Activated naive CD8-positive, alpha-beta T cell (primary cell): ENCODE measurements at regions not wholly inside any gene's neighbourhood (a gene's known extent, or its start where the extent isn't known, plus 50 kb on each side); places are given as distances from the start of the nearest gene placed in this dataset.

Source experiments
- H3K27ac Mint-ChIP-seq: one replicate; pipeline ENCODE4 v1.8.0; 2021; ENCODE audit warnings: mixed read lengths
- H3K27me3 Mint-ChIP-seq: one replicate; pipeline ENCODE4 v1.8.0; 2021; ENCODE audit warnings: mixed read lengths
- H3K36me3 Mint-ChIP-seq: one replicate; pipeline ENCODE4 v1.8.0; 2021; ENCODE audit warnings: mixed read lengths
- H3K4me1 Mint-ChIP-seq: one replicate; pipeline ENCODE4 v1.8.0; 2021; ENCODE audit warnings: low read depth, mixed read lengths
- H3K4me3 Mint-ChIP-seq: one replicate; pipeline ENCODE4 v1.8.0; 2021; ENCODE audit warnings: mild to moderate bottlenecking, mixed read lengths
- H3K9me3 Mint-ChIP-seq: one replicate; pipeline ENCODE4 v1.8.0; 2021; ENCODE audit warnings: low read depth, mixed read lengths

GRCh38 chr16:86018941-86019340, 120.0 kb downstream of the IRF8 start:
- Mint-ChIP-seq H3K9me3 (peaks cover 8% of the 10 kb centered on the region), H3K27ac (no peak overlapping the region), H3K27me3 (peaks cover 19% of the 10 kb centered on the region), H3K36me3 (peaks cover 8% of the 10 kb centered on the region), H3K4me1 (peaks cover 5% of the 10 kb centered on the region), H3K4me3 (no peak overlapping the region)

GRCh38 chr16:86019446-86020047, 120.6 kb downstream of the IRF8 start:
- Mint-ChIP-seq H3K27me3 (peaks cover 19% of the 10 kb centered on the region), H3K9me3 (peaks cover 9% of the 10 kb centered on the region), H3K27ac (no peak overlapping the region), H3K4me1 (peaks cover 4% of the 10 kb centered on the region), H3K36me3 (peaks cover 12% of the 10 kb centered on the region), H3K4me3 (no peak overlapping the region)

DNA sequence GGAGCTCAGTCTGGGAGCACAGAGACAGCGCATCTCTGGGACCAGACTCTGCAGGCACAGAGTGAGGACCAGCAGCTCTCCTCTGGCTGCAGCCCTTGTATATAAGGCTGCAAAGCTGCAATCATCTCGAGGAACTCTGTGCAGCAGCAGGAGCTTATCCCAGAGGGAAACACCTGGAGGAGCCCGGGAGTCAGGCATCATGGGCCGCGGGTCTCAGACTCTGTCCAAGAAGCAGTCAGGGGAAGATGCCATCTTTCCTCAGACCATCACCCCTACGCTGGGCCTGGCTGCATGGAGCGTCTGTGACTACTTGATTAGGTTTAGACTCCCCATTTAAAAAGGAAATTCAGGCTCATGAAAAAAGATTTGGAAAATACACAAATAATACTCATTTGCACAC, 122.0 kb downstream of the IRF8 start:
- Mint-ChIP-seq H3K4me1 (peaks cover 3% of the 10 kb centered on the region), H3K9me3 (peaks cover 9% of the 10 kb centered on the region), H3K36me3 (peaks cover 12% of the 10 kb centered on the region), H3K27me3 (peaks cover 19% of the 10 kb centered on the region), H3K27ac (no peak overlapping the region), H3K4me3 (no peak overlapping the region)

GRCh38 chr16:86022381-86022960, 123.5 kb downstream of the IRF8 start:
- H3K4me3 Mint-ChIP-seq, result no peak overlapping the region
- H3K4me1 Mint-ChIP-seq, result peaks cover 3% of the 10 kb centered on the region
- peaks cover 19% of the 10 kb centered on the region for H3K27me3 Mint-ChIP-seq
- peaks cover 9% of the 10 kb centered on the region for H3K9me3 Mint-ChIP-seq
- no peak overlapping the region for H3K27ac Mint-ChIP-seq
- H3K36me3 Mint-ChIP-seq, result peaks cover 12% of the 10 kb centered on the region

DNA sequence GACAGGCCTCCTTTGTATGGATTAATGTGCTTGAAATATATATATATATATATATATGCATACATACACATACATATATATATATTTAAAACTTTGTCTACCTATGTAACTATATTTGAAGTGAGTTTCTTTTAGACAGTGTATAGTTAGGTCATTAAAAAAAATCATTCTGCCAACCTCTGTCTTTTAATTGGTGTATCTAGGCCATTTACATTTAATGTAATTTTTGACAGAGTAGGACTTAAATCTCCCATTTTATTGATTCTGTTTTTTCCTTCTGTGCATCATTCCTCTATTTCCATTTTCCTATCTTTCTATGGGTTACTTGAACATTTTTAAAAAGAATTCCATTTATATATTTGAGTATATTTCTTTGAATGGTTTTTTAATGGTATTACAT, 125.2 kb downstream of the IRF8 start:
- no peak overlapping the region for H3K27ac Mint-ChIP-seq

DNA sequence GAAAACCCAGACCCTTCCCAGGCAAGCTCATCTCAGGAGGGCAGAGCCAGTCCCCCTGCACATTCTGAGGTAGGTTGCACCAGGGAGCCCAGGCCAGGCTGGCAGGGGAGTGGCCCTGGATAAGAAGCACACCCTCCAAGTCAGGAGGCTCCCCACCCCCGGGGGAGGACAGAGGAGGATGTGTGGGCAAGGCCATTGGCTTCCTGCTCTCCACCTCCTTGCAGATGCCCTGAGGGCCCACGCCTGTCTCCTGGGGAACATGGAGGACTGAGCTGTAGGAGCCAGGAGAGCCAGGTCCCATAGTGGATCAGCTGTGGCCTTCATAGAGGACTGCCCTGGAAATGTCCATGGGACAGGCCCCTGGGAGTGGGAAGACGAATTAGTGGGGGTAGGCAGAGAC, 126.7 kb downstream of the IRF8 start:
- H3K9me3 Mint-ChIP-seq, result peaks cover 4% of the 10 kb centered on the region

More for the DNA sequence above, 125.2 kb downstream of the IRF8 start:
- no peak overlapping the region for H3K4me3 Mint-ChIP-seq
- peaks cover 11% of the 10 kb centered on the region for H3K27me3 Mint-ChIP-seq
- peaks cover 12% of the 10 kb centered on the region for H3K36me3 Mint-ChIP-seq
- peaks cover 9% of the 10 kb centered on the region for H3K9me3 Mint-ChIP-seq
- no peaks in the 10 kb centered on the region for H3K4me1 Mint-ChIP-seq

GRCh38 chr16:86026171-86026910, 127.4 kb downstream of the IRF8 start:
- Mint-ChIP-seq H3K9me3 (peaks cover 4% of the 10 kb centered on the region), H3K36me3 (peaks cover 6% of the 10 kb centered on the region), H3K4me3 (no peak overlapping the region), H3K4me1 (no peaks in the 10 kb centered on the region), H3K27me3 (no peaks in the 10 kb centered on the region), H3K27ac (no peak overlapping the region)

More for the DNA sequence above, 126.7 kb downstream of the IRF8 start:
- peaks cover 7% of the 10 kb centered on the region for H3K36me3 Mint-ChIP-seq
- peaks cover 3% of the 10 kb centered on the region for H3K27me3 Mint-ChIP-seq
- no peak overlapping the region for H3K4me3 Mint-ChIP-seq
- H3K27ac Mint-ChIP-seq, result no peak overlapping the region
- no peaks in the 10 kb centered on the region for H3K4me1 Mint-ChIP-seq

DNA sequence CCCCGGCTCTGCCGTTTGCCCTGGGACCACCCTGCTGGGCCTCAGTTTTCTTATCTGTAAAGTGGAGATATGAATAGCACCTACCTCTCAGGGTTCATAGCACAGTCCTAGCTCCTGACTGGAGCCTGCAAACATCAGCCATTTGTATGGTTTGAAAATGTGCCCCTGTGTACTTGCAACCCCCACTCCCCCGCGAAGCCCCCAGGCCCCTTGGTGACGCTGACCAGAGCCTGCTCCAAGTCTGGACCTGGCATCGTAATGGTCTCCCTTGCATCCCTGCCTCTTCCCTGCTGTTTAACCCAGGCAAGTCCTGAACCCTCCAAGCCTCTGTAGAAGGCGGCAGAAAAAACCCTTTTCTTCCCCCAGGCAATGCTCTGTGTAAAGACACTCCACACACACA, 128.0 kb downstream of the IRF8 start:
- Mint-ChIP-seq H3K27me3 (no peaks in the 10 kb centered on the region), H3K9me3 (peaks cover 4% of the 10 kb centered on the region), H3K4me3 (no peak overlapping the region), H3K4me1 (no peaks in the 10 kb centered on the region), H3K27ac (no peak overlapping the region), H3K36me3 (peaks cover 6% of the 10 kb centered on the region)

DNA sequence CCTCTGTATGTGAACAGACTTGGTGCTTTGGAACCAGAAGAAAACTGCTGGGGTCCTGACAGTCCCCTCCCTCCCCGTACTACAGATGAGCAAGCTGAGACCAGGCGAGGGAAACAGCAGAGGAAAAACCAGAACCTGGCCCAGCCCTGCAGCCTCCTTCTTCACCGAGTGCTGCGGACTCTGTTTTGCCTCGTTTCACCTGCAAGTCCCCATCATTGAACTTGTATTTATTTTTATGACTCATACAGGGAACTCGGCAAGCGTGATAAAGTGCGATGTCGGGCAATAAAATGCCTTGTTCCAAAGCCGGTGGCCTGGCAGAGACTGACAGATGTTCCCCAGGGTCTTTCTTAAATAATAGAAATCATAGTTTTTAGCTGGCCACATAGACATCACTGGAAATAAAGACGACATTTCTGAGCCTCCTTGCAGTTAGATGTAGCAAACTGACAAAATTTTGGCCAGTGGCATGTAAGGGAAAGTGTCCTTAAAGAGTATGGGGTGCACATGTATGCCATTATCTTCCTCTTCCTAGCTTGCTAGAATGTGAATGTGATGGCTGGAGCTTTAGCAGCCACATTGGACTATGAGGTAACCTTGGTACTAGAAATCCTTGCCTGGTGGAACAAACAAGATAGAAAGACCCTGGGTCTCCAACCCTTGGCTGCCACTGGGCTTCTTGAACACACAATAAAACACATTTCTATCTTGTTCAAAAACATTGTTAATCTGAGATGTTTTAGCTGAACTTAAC, 128.6 kb downstream of the IRF8 start:
- H3K4me1 Mint-ChIP-seq, result no peaks in the 10 kb centered on the region
- H3K36me3 Mint-ChIP-seq, result peaks cover 6% of the 10 kb centered on the region
- H3K27ac Mint-ChIP-seq, result no peak overlapping the region
- no peaks in the 10 kb centered on the region for H3K27me3 Mint-ChIP-seq
- peaks cover 4% of the 10 kb centered on the region for H3K9me3 Mint-ChIP-seq
- no peak overlapping the region for H3K4me3 Mint-ChIP-seq

GRCh38 chr16:86029131-86029741, 130.3 kb downstream of the IRF8 start:
- H3K27me3 Mint-ChIP-seq, result no peaks in the 10 kb centered on the region
- H3K27ac Mint-ChIP-seq, result no peak overlapping the region
- H3K9me3 Mint-ChIP-seq, result no peaks in the 10 kb centered on the region
- H3K36me3 Mint-ChIP-seq, result peaks cover 2% of the 10 kb centered on the region
- no peak overlapping the region for H3K4me3 Mint-ChIP-seq
- no peaks in the 10 kb centered on the region for H3K4me1 Mint-ChIP-seq

GRCh38 chr16:86030116-86030515, 131.2 kb downstream of the IRF8 start:
- H3K4me3 Mint-ChIP-seq, result no peak overlapping the region
- no peaks in the 10 kb centered on the region for H3K36me3 Mint-ChIP-seq
- no peaks in the 10 kb centered on the region for H3K27me3 Mint-ChIP-seq
- no peaks in the 10 kb centered on the region for H3K4me1 Mint-ChIP-seq
- no peak overlapping the region for H3K27ac Mint-ChIP-seq
- H3K9me3 Mint-ChIP-seq, result no peaks in the 10 kb centered on the region

DNA sequence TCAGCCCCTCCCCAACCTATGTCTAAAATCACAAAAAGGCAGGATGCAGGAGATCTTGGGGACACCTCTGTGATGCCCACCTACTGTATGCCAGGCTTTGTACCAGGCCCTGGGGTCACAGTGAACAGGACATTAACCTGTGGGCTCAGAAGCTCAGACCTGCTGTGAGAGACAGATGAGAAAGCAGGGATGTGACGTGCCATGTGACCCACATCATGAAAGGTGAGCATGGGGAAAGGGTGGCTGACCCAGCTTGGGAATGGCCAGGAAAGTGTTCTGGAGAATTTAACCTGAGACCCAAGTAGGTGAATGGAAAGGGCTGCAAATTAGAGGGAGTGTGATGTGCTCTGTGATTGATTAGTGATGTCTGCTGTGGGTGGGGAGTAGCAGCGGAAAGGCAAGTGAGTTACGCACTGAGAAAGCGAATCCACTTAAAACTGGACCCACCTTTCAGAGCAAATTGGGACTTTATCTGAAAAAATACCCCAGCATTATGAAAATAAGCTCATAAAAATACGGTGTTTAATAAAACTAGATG, 132.2 kb downstream of the IRF8 start:
- Mint-ChIP-seq H3K27me3 (no peaks in the 10 kb centered on the region), H3K4me1 (no peaks in the 10 kb centered on the region), H3K4me3 (no peak overlapping the region), H3K27ac (no peak overlapping the region), H3K9me3 (no peaks in the 10 kb centered on the region), H3K36me3 (no peaks in the 10 kb centered on the region)

DNA sequence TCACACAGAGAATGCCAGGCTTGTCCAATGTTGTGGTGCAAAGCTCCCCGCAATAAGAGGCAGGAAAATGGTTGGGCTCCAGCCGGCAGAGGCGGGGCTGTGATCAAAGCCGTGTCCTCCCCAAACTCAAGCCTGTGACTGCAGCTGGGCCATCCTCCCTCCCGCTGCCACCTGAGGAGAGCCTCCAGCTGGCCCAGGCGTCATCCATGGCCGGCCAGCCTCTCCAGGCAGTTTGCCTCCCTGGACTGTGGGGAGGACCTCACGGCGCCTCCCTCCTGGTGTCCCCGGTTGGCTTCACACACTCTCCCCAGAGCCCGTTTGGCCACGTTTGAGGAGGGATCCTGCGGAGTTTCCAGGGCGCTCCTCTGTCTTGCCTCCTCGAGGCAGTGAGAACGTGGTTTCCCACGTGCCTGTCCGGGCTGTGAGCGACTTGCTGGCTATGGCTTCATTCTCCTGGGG, 134.1 kb downstream of the IRF8 start:
- Mint-ChIP-seq H3K27me3 (no peaks in the 10 kb centered on the region), H3K9me3 (no peaks in the 10 kb centered on the region), H3K27ac (no peak overlapping the region), H3K4me1 (peaks cover 2% of the 10 kb centered on the region), H3K4me3 (no peak overlapping the region), H3K36me3 (no peaks in the 10 kb centered on the region)

DNA sequence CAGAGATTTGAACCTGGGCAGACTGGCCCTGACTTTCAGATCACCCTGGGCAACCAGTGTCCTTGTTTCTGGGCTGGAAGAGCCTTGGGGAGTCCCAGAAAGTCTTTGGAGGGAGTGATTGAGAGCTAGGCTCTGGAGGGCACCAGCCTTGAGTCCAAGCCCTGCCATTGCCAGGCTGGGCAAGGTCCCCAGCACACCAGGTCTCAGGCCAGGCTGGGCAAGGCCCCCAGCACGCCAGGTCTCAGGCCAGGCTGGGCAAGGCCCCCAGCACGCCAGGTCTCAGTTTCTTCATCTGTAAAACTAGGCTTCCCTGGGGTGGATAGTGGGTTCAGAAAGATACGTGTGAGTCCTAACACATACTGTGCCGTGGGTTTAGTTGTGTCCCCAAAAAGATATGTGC, 135.0 kb downstream of the IRF8 start:
- Mint-ChIP-seq H3K4me1 (peaks cover 3% of the 10 kb centered on the region), H3K27me3 (no peaks in the 10 kb centered on the region), H3K9me3 (no peaks in the 10 kb centered on the region), H3K36me3 (no peaks in the 10 kb centered on the region), H3K4me3 (no peak overlapping the region), H3K27ac (no peak overlapping the region)
